ENCODE measurements at regions not wholly inside any gene's neighbourhood (a gene's known extent, or its start where the extent isn't known, plus 50 kb on each side); places are given as distances from the start of the nearest gene placed in this dataset.
"Not testable (repeated sequence)": the region's sequence is repeated elsewhere in the genome, so short reads cannot be mapped to it uniquely, and the experiment has no call there.

- peak; percentile 16 to 36 (median 19) for DNase-seq
Observed at GRCh38 chrX:65821721-65822496, 154.5 kb downstream of the MSN start.

- DNase-seq, result not testable (repeated sequence)
Observed at GRCh38 chrX:65819983-65820382, 152.5 kb downstream of the MSN start.

- DNase-seq, result no peak
Observed at GRCh38 chrX:65813245-65813644, 145.8 kb downstream of the MSN start.

GRCh38 chrX:65811558-65812228 lies 144.2 kb downstream of the MSN start:
- no peak for DNase-seq
